ENCODE measurements at regions not wholly inside any gene's neighbourhood (a gene's known extent, or its start where the extent isn't known, plus 50 kb on each side); places are given as distances from the start of the nearest gene placed in this dataset.

GRCh38 chr4:29521281-29521680 lies 1198.9 kb upstream of the PCDH7 start:
- no peak for DNase-seq (ENCODE audit: low spot score)

DNA sequence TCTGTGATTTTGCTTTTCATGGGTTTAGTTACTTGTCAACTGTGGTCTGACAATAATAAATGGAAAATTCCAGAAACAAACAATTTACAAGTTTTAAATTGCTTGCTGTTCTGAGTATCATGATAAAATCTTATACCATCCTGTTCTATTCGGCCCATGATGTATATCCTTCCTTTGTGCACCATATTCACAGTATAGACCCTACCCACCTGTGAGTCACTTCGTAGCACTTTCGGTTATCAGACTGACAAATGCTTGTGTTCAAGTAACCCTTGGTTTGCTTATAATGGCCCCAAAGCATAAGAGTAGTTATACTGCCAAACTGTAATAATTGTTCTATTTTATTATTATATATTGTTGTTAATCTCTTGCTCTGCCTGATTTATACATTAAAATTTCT lies 1183.4 kb upstream of the PCDH7 start:
- no peak for DNase-seq (ENCODE audit: low spot score)

DNA sequence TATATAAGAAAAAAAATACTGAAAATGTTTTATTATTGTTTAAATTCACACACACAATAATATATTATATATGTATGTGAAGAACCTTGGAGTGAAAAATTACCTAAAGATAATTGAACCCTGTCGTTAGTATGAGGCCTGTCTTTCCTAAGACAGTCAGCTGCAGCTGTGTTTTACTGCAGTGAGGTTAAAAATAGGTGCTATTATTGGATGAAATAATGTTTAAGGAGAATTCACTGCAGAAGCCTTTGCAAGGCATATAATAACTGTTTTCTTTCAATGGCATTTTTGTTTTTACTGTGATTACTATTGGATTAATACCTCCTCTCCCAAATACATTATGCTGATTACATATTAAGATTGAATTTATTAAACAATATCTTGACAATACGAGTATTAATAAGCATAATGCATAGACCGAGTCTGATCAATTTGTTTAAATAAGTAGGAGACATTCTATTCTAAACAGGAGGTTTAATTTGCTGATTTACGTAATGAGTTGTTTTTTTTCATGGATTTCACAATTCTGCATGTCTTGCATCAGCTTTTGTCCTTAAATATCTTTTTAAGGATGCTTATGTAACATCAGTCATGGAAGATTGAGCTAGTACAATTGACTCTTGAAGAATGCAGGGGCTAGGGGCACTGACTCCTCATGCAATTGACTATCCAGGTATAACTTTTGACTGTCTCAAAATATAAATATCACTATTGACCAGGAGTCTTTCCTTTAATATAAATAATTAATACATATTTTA lies 1181.1 kb upstream of the PCDH7 start:
- no peak for DNase-seq (ENCODE audit: low spot score)

- DNase-seq (ENCODE audit: low spot score), result no peak
Observed at GRCh38 chr4:29540439-29541102, 1179.6 kb upstream of the PCDH7 start.

DNA sequence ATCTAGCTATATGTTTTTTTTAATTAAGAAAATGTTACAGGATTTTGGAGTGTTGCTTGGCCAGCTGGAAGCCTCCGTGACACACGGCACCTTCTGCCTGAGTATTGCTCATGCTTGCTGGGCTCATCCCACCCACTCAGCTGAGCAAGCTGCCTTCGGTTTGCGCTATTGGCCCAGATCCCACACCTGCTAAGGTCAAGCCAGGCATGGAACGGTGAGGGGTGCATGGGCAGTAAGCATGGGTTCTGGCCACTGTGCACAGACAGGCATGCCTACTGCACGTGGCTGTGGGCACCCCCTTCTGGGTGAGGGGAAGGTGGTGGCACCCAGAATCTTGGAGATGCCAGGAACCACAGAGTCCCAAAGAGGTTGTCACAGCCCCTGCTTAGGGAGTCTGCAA lies 1178.4 kb upstream of the PCDH7 start:
- DNase-seq (ENCODE audit: low spot score), result no peak

DNA sequence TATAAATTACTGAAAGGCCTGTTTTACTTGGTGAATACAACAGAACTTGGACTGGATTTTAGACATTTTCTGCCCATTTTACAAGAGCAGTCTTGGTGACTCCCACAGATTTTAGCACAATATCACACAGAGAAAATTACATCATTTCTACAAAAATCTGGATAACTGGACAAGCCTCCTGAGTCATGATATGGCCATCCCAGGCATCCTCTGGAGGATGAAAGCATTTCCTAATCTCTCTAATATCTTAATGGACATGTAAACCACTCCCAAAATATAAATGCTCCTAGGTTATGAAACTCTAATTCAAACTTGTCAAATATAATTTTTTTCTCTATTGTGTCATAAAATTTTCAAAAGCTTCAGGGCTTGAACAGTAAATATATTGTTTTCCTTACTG lies 1170.8 kb upstream of the PCDH7 start:
- no peak for DNase-seq (ENCODE audit: low spot score)

DNA sequence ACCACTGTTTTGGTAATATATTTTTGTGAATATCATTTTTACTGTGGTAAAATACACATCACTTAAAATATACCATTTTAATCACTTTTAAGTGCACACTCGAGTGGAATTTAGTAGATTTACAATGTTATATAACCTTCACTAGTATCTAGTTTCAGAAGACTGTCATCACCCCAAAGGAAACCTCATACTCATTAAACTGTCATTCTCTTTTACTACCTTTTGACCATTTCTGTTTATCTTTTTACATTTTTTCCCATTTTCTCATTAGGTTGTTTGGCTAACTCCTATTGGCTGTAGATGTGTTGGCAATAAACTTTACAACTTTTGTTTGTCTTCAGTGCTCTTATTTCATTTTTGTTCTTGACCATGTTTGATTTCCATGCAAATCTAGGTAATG lies 1168.3 kb upstream of the PCDH7 start:
- no peak for DNase-seq (ENCODE audit: low spot score)

DNA sequence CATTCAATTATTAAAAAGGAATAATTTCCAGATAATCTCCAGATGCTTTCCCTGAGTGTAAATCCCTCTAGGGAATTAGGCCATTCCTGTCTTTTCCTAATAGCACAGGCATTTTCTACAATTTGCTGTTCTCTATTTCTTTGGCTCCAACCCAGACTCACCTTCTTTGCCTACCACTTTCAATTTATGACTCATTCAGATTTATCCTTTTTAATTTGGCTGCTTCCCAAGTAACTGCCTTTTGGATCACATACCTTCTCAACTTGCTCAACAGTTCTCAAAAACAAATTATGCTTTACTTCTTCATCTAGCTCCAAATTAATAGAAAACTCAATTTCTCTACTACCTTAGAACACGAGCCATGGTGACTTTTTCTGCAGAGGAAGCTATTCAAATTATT lies 1166.3 kb upstream of the PCDH7 start:
- DNase-seq (ENCODE audit: low spot score), result no peak

- no peak for DNase-seq (ENCODE audit: low spot score)
Observed at GRCh38 chr4:29558789-29559188, 1161.4 kb upstream of the PCDH7 start.

- no peak for DNase-seq (ENCODE audit: low spot score)
Observed at GRCh38 chr4:29559286-29559685, 1160.9 kb upstream of the PCDH7 start.

GRCh38 chr4:29560452-29560851 lies 1159.7 kb upstream of the PCDH7 start:
- DNase-seq (ENCODE audit: low spot score), result no peak

DNA sequence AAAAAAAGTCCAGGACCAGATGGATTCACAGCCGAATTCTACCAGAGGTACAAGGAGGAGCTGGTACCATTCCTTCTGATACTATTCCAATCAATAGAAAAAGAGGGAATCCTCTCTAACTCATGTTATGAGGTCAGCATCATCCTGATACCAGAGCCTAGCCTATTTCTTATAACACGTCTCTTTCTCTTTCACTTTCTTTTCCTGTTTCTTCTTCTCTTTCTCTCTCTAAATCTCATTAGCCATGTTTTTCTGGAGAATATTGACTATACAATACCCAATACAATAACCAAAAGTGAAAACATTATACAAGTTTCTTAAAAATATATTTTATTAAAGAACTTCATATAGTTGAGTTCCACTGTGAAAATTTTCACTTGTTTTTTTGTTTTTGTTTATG lies 1154.9 kb upstream of the PCDH7 start:
- no peak for DNase-seq (ENCODE audit: low spot score)

- no peak for DNase-seq (ENCODE audit: low spot score)
Observed at GRCh38 chr4:29566371-29566770, 1153.8 kb upstream of the PCDH7 start.

- no peak for DNase-seq (ENCODE audit: low spot score)
Observed at GRCh38 chr4:29571322-29571721, 1148.8 kb upstream of the PCDH7 start.

- no peak for DNase-seq (ENCODE audit: low spot score)
Observed at GRCh38 chr4:29578329-29578728, 1141.8 kb upstream of the PCDH7 start.

- DNase-seq (ENCODE audit: low spot score), result no peak
Observed at GRCh38 chr4:29581457-29581856, 1138.7 kb upstream of the PCDH7 start.

- DNase-seq (ENCODE audit: low spot score), result no peak
Observed at GRCh38 chr4:29588617-29589016, 1131.6 kb upstream of the PCDH7 start.

- no peak for DNase-seq (ENCODE audit: low spot score)
Observed at GRCh38 chr4:29596228-29596627, 1123.9 kb upstream of the PCDH7 start.

- DNase-seq (ENCODE audit: low spot score), result no peak
Observed at GRCh38 chr4:29619168-29619567, 1101.0 kb upstream of the PCDH7 start.

GRCh38 chr4:29632199-29632598 lies 1088.0 kb upstream of the PCDH7 start:
- DNase-seq (ENCODE audit: low spot score), result no peak

DNA sequence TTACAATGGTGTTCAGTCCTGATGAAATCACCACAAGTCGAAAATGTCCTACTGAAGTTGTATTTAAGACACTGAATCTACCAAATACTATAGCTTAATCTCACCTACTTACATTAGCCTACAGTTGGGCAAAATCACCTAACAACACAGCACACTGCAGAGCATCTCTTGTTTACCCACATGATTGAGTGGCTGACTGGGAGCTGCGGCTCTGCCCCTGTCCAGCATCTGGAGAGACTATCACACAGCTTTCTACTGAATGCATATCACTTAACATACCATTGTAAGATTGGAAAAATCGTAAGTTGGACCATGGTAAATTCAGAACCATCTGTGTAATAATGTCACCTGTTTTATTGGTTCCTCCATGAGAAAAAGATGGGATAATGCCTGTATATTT lies 1083.2 kb upstream of the PCDH7 start:
- no peak for DNase-seq (ENCODE audit: low spot score)

GRCh38 chr4:29653221-29653620 lies 1066.9 kb upstream of the PCDH7 start:
- DNase-seq (ENCODE audit: low spot score), result no peak

GRCh38 chr4:29680644-29681043 lies 1039.5 kb upstream of the PCDH7 start:
- DNase-seq (ENCODE audit: low spot score), result no peak
